Breast epithelium (tissue), 4 donors: ENCODE measurements at regions not wholly inside any gene's neighbourhood (a gene's known extent, or its start where the extent isn't known, plus 50 kb on each side); places are given as distances from the start of the nearest gene placed in this dataset.
A peak's percentile ranks its signal among the peaks of the same experiment; 100 is the strongest.

Experiments used
- DNase-seq, 2 donors: peaks; one replicate each; pipeline ENCODE4 v3.0.0-alpha.2; 2019; ENCODE audit warnings: low spot score in 2 of 2
- H3K27ac ChIP-seq, 2 donors: fragments of 200-600 bp; sonication (generic) in 1 of 2; one replicate each; pipeline ENCODE4 v1.5.1; 2016 to 2019; ENCODE audit warnings: mild to moderate bottlenecking in 1 of 2
- H3K27me3 ChIP-seq, 2 donors: fragments of 200-600 bp; sonication (generic) in 1 of 2; one replicate each; pipeline versions ENCODE4 v1.5.1 to v1.6.0; 2017 to 2019; ENCODE audit warnings: control low read depth in 1 of 2, mild to moderate bottlenecking in 1 of 2
- H3K36me3 ChIP-seq: fragments of 200-600 bp; one replicate; pipeline ENCODE4 v1.5.1; 2019
- H3K4me1 ChIP-seq, 2 donors: fragments of 200-600 bp; sonication (generic); one replicate each; pipeline ENCODE4 v1.5.1; 2016 to 2019; ENCODE audit warnings: control low read depth in 1 of 2
- H3K4me3 ChIP-seq, 3 donors: fragments of 200-600 bp; sonication (generic); 1 replicate in 2 of 3; 2 replicates in 1 of 3; pipeline ENCODE4 v1.5.1; 2016 to 2019; ENCODE audit warnings: mild to moderate bottlenecking in 3 of 3, moderate library complexity in 2 of 3
- H3K9me3 ChIP-seq, 2 donors: fragments of 200-600 bp; sonication (generic) in 1 of 2; one replicate each; pipeline ENCODE4 v1.5.1; 2016 to 2019; ENCODE audit warnings: control low read depth in 1 of 2
- POLR2A ChIP-seq: fragments of 450-650 bp; IDR thresholded peaks from one replicate; pipeline ENCODE4 v1.6.1; 2016; ENCODE audit warnings: antibody characterized with exemption, mild to moderate bottlenecking, moderate library complexity
- POLR2AphosphoS5 ChIP-seq, 3 donors: sonication (generic); formaldehyde crosslinking; IDR thresholded peaks; one replicate each; pipeline ENCODE4 v1.6.1; 2017; ENCODE audit warnings: antibody characterized with exemption in 3 of 3
- intact Hi-C: fragments of 100-400 bp; cut with DNase I; formaldehyde crosslinking; loops from one replicate; pipeline ENCODE4 v1.15.1; 2023; ENCODE audit warnings: low total_unique reads
- TF ChIP-seq, protein P1 (sequence below), 3 donors: fragments of 450-650 bp; IDR thresholded peaks; one replicate each; pipeline ENCODE4 v1.5.1; 2016 to 2017; ENCODE audit warnings: antibody characterized with exemption in 3 of 3, mild to moderate bottlenecking in 3 of 3, moderate library complexity in 3 of 3

DNA sequence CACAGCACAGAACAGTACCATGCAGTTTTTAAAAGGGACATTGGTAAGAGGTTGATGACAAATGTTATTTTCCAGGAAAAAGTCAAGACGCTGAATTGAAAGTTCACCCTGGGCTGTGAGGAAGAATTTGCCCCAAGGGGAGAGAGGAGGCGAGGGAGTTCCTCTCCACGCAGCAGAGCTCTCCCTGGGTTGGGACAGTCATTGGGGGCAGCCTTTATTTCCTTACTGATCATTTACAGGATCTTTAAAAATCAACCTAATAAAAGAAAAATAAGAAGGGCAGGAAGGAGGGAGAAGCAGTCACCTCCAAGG lies 49.9 kb upstream of the WNT7B start:
- peak overlapping the region; percentile 83 to 84 for H3K27ac ChIP-seq
- intact Hi-C loops: no loop called here
- H3K36me3 ChIP-seq: no peaks in the 10 kb centered on the region

DNA sequence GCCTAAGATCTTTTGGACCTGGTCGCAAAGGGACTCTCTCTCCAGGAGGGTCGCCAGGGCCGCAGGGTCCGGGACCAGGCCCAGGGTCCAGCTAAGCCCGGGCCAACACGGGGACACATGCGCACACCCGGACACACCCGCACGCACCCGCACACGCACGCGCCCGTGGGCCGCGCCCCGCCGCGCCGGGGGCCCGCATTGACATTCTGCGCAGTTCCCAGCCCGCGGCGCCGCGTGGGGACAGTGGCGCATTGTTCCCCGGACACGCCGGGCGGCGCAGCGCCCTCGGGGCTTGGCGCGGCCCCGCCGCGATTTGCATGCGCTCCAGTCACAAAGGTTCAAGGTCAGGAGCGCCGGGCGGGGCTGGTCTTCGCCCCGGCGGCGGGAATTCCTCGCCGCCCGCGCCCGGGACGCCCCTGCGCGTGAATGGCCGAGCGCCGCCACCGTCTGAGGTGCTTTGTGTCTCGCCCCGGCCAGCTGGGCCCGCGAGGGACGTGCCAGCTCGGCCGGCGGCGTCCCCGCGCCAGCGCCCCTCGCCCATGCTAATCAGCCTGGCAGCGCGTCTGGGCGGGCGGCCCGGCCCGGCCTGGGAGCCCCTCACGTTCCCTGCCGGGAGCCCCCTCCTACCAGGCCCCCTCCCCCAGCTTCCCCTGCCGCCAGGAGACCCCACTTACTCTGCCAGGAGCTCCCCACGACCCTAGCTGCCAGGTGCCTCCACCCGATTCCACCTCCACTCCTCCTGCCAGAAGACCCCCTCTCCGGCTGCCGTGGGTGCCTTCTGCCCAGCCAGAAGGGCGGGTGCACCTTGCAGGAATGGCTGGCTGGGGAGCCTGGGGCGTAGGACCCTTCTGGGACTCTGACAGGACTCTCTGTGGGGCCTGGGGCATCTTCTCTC lies 50.5 kb upstream of the WNT7B start:
- DNase-seq: peak in 1 of 2 donors; percentile 77
- intact Hi-C loops: no loop called here
- no peaks in the 10 kb centered on the region for H3K9me3 ChIP-seq
- no peaks in the 10 kb centered on the region for H3K27me3 ChIP-seq
- TF ChIP-seq POLR2A: no peak
- TF ChIP-seq, protein P1, sequence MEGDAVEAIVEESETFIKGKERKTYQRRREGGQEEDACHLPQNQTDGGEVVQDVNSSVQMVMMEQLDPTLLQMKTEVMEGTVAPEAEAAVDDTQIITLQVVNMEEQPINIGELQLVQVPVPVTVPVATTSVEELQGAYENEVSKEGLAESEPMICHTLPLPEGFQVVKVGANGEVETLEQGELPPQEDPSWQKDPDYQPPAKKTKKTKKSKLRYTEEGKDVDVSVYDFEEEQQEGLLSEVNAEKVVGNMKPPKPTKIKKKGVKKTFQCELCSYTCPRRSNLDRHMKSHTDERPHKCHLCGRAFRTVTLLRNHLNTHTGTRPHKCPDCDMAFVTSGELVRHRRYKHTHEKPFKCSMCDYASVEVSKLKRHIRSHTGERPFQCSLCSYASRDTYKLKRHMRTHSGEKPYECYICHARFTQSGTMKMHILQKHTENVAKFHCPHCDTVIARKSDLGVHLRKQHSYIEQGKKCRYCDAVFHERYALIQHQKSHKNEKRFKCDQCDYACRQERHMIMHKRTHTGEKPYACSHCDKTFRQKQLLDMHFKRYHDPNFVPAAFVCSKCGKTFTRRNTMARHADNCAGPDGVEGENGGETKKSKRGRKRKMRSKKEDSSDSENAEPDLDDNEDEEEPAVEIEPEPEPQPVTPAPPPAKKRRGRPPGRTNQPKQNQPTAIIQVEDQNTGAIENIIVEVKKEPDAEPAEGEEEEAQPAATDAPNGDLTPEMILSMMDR (IDR thresholded peaks at IDR 0.05): no peak
- TF ChIP-seq POLR2AphosphoS5 (IDR thresholded peaks at IDR 0.05): peak; percentile 16 to 32 (median 22)
- peak overlapping the region; percentile 51 to 72 (median 56) for H3K4me3 ChIP-seq
- no peaks in the 10 kb centered on the region for H3K36me3 ChIP-seq
- peaks cover 0 to 8% of the 10 kb centered on the region in 2 donors for H3K4me1 ChIP-seq
- peak overlapping the region; percentile 83 to 84 for H3K27ac ChIP-seq

More for the DNA sequence above, 49.9 kb upstream of the WNT7B start:
- Histone ChIP-seq H3K9me3 (no peaks in the 10 kb centered on the region), H3K27me3 (no peaks in the 10 kb centered on the region), H3K4me3 (peak overlapping the region; percentile 51 to 72 (median 56)), H3K4me1 (peaks cover 0 to 8% of the 10 kb centered on the region in 2 donors)
- TF ChIP-seq POLR2AphosphoS5 (IDR thresholded peaks at IDR 0.05) (no peak), POLR2A (no peak)
- TF ChIP-seq, protein P1 (IDR thresholded peaks at IDR 0.05): no peak
- DNase-seq: no peak

DNA sequence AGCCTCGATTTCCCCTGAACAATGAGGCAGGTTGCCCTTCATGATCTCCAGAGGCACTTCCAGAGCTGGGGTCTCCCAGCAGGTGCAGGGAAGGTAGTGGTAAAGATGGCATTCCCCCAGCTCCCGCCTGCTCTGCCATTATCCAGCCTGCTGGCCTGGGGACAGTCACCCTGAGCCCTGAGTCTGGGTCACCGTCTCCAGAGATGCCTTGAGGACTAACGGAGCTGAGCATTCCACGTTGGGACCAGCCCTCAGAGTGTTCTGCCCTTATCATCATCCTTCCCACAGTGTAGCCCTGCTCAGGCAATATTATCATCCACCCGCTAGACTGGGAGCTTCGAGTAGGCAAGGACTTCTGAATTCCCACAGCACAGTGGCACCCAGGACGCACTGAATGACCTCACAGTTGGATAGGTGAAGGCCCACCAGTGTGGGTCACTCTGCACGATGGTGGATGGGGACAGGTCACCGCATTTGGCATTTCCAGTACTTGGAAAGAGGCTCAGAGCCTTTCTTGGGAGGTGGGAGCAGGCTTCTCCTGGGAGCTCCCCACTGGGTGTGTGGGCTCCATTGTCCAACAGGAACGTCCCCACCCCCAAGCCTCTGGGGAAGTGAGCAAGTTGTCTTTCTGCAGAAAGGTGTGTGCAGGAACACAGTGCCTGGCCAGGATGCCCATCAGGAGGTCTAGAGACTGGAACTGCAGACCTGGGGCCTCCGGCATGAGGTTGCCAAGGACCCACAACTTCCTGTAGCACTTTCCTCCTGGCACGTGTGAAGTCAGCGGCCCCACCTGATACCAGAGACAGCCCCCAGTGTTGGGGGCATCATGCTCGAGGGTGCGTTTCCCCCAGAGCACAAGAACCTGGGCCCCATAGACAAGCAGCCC lies 51.4 kb upstream of the WNT7B start:
- intact Hi-C loops: no loop called here
- peak overlapping the region; percentile 83 to 84 for H3K27ac ChIP-seq
- no peaks in the 10 kb centered on the region for H3K9me3 ChIP-seq
- H3K4me1 ChIP-seq: peaks cover 0 to 8% of the 10 kb centered on the region in 2 donors
- no peaks in the 10 kb centered on the region for H3K27me3 ChIP-seq
- no peaks in the 10 kb centered on the region for H3K36me3 ChIP-seq
- H3K4me3 ChIP-seq: peak overlapping the region in 1 of 3 donors; percentile 72
- TF ChIP-seq POLR2A (no peak), POLR2AphosphoS5 (IDR thresholded peaks at IDR 0.05) (no peak)
- TF ChIP-seq, protein P1 (IDR thresholded peaks at IDR 0.05): no peak
- DNase-seq: no peak

DNA sequence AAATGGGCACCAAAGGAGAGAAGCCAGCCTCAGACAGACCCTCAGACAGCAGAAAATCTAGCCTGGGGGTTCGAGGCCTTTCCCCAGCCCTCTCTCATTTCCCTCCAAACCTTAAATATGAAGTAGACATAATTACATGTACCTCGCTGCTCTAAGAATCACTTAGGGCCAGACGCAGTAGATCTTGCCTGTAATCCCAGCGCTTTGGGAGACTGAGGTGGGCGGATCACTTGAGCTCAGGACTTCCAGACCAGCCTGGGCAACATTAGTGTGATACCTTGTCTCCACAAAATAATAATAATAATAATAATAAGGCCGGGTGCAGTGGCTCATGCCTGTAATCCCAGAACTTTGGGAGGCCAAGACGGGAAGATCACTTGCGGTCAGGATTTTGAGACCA lies 52.1 kb upstream of the WNT7B start:
- no peak for DNase-seq
- no peak overlapping the region for H3K27ac ChIP-seq
- no peaks in the 10 kb centered on the region for H3K9me3 ChIP-seq
- H3K27me3 ChIP-seq: no peaks in the 10 kb centered on the region
- intact Hi-C loops: no loop called here
- H3K36me3 ChIP-seq: no peaks in the 10 kb centered on the region
- peaks cover 0 to 8% of the 10 kb centered on the region in 2 donors for H3K4me1 ChIP-seq
- no peak overlapping the region for H3K4me3 ChIP-seq
- TF ChIP-seq POLR2A (no peak), POLR2AphosphoS5 (IDR thresholded peaks at IDR 0.05) (no peak)
- TF ChIP-seq, protein P1 (IDR thresholded peaks at IDR 0.05): no peak
